CD4-positive, alpha-beta T cell treated with Interleukin-10 for 1 hour (primary cell): ENCODE measurements at regions not wholly inside any gene's neighbourhood (a gene's known extent, or its start where the extent isn't known, plus 50 kb on each side); places are given as distances from the start of the nearest gene placed in this dataset.
"Not testable (repeated sequence)": the region's sequence is repeated elsewhere in the genome, so short reads cannot be mapped to it uniquely, and the experiment has no call there.

ENCODE experiments used
- DNase-seq: peaks from one replicate; pipeline ENCODE4 v3.0.0-alpha.2; 2020

GRCh38 chr3:6060251-6060650 lies 800.7 kb upstream of the GRM7 start:
- no peak for DNase-seq

- no peak for DNase-seq
Observed at GRCh38 chr3:6062261-6063187, 798.4 kb upstream of the GRM7 start.

- no peak for DNase-seq
Observed at GRCh38 chr3:6066397-6066796, 794.5 kb upstream of the GRM7 start.

- DNase-seq, result not testable (repeated sequence)
Observed at GRCh38 chr3:6066868-6067578, 793.9 kb upstream of the GRM7 start.

- DNase-seq, result no peak
Observed at GRCh38 chr3:6074952-6075351, 786.0 kb upstream of the GRM7 start.

GRCh38 chr3:6078436-6078835 lies 782.5 kb upstream of the GRM7 start:
- no peak for DNase-seq

- DNase-seq, result no peak
Observed at GRCh38 chr3:6079011-6079410, 781.9 kb upstream of the GRM7 start.

GRCh38 chr3:6079561-6080179 lies 781.2 kb upstream of the GRM7 start:
- DNase-seq, result no peak

GRCh38 chr3:6088433-6088832 lies 772.5 kb upstream of the GRM7 start:
- no peak for DNase-seq

GRCh38 chr3:6089780-6090179 lies 771.1 kb upstream of the GRM7 start:
- no peak for DNase-seq

GRCh38 chr3:6091262-6091661 lies 769.7 kb upstream of the GRM7 start:
- DNase-seq, result no peak

- no peak for DNase-seq
Observed at GRCh38 chr3:6095006-6095405, 765.9 kb upstream of the GRM7 start.

- no peak for DNase-seq
Observed at GRCh38 chr3:6097021-6097420, 763.9 kb upstream of the GRM7 start.

GRCh38 chr3:6097556-6097955 lies 763.4 kb upstream of the GRM7 start:
- DNase-seq, result no peak

GRCh38 chr3:6098516-6099157 lies 762.3 kb upstream of the GRM7 start:
- DNase-seq, result no peak

GRCh38 chr3:6099458-6100075 lies 761.3 kb upstream of the GRM7 start:
- DNase-seq, result no peak

- DNase-seq, result no peak
Observed at GRCh38 chr3:6105187-6105586, 755.7 kb upstream of the GRM7 start.

GRCh38 chr3:6108957-6109356 lies 752.0 kb upstream of the GRM7 start:
- no peak for DNase-seq

GRCh38 chr3:6110451-6110850 lies 750.5 kb upstream of the GRM7 start:
- DNase-seq, result no peak

- DNase-seq, result no peak
Observed at GRCh38 chr3:6112546-6112945, 748.4 kb upstream of the GRM7 start.

- no peak for DNase-seq
Observed at GRCh38 chr3:6113338-6113737, 747.6 kb upstream of the GRM7 start.

GRCh38 chr3:6119367-6119766 lies 741.5 kb upstream of the GRM7 start:
- no peak for DNase-seq

- no peak for DNase-seq
Observed at GRCh38 chr3:6120786-6121185, 740.1 kb upstream of the GRM7 start.
